ENCODE measurements at regions not wholly inside any gene's neighbourhood (a gene's known extent, or its start where the extent isn't known, plus 50 kb on each side); places are given as distances from the start of the nearest gene placed in this dataset.

DNA sequence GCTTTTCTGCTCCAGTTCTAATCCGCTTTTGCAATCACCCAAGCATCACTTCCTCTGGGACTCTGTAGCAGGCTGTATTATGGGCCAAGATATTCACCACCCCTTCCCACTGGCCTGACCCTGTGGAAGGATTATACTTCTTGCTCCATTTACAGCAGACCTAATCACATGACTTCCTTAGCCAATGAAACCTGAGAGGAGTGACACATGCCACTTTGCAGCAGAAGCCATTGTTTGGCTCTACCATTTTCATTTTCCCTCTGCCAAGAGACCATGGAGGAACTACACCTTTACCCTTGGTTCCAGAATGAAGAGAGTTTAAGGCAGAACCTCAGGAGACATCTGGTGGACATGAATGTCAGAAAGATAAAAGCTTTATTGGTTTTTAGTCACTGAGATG, 134.9 kb upstream of the HSD17B12 start:
- Histone ChIP-seq H3K9me3 (ENCODE audit: control insufficient read depth, low read length) (no peaks in the 10 kb centered on the region), H3K4me3 (ENCODE audit: low read length) (no peak overlapping the region), H3K36me3 (ENCODE audit: control insufficient read depth, insufficient read depth, low read length, severe bottlenecking) (no peaks in the 10 kb centered on the region), H3K27me3 (replicated peaks; ENCODE audit: control insufficient read depth, insufficient read depth, low read length) (peaks cover 15% of the 10 kb centered on the region), H3K4me1 (ENCODE audit: control insufficient read depth, insufficient read depth, low read length) (no peaks in the 10 kb centered on the region), H3K9ac (ENCODE audit: low read length) (no peak overlapping the region)
- no peak for DNase-seq (ENCODE audit: low read depth)

DNA sequence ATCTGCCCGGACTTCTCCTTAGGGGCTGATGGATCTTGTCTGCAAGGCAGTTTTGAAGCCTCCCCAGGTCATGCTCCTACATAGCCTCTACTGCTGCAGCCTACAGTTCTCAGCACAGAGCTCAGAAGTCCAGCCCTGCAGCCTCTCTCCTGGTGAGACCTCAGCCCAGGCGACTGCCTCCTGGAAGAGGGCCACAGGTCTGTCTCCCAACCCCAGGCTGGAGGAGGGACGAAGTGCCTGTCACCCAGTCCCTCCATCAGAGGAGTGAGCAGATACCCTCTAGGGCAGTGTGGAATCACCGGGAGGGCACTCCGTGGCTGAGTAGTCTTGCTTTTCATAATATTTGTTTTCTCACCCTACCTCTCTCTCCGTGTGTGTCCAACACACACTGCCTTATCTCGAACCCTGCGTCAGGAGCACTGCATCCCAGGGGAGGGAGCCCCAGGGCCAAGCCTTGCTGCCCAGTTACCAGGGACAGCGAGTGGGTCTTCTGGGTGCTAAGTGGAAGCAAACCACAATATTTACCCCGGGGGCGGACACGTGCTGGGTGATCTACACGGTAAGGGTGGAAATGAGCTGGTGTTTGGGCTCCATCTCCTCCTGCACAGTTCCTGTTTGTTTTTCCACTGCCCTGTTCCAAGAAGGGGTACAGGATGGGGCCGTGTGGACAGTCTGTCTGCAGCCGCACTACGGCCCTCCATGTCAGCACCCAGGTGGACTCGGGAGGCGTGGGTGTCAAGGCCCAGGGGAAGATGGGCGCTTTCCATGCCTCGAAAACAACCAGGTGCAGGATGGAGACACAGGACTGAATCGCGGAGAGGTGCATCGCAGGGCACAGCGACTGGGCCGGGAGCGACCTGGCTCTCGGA, 133.7 kb upstream of the HSD17B12 start:
- no peak overlapping the region for H3K4me3 ChIP-seq (ENCODE audit: low read length)
- H3K4me1 ChIP-seq (ENCODE audit: control insufficient read depth, insufficient read depth, low read length) = no peaks in the 10 kb centered on the region
- no peaks in the 10 kb centered on the region for H3K36me3 ChIP-seq (ENCODE audit: control insufficient read depth, insufficient read depth, low read length, severe bottlenecking)
- no peak overlapping the region for H3K9ac ChIP-seq (ENCODE audit: low read length)
- H3K27me3 ChIP-seq (replicated peaks; ENCODE audit: control insufficient read depth, insufficient read depth, low read length) = peaks cover 25% of the 10 kb centered on the region
- DNase-seq (ENCODE audit: low read depth) = no peak
- H3K9me3 ChIP-seq (ENCODE audit: control insufficient read depth, low read length) = no peaks in the 10 kb centered on the region

DNA sequence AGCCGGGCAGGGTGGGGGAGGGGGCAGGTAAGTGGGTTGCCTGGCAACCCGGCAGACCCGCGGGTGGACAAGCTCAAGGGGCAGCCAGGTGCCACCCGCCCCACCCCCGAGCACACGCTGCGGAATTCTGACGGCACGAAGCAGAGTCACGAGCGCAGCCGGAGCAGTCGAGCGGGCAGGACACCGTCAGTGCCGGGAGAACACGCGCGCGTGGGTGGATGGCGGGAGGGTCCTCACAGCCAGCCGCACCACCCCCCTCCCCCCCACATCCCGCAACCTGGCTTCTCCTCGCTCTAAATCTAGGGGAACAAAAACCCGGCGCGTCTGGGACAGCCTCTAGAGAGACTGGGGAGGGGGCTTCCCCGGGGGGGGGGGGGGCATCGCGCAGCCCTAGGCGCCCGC, 133.1 kb upstream of the HSD17B12 start:
- DNase-seq (ENCODE audit: low read depth) = no peak
- H3K4me1 ChIP-seq (ENCODE audit: control insufficient read depth, insufficient read depth, low read length) = no peaks in the 10 kb centered on the region
- H3K4me3 ChIP-seq (ENCODE audit: low read length) = no peak overlapping the region
- no peak overlapping the region for H3K9ac ChIP-seq (ENCODE audit: low read length)
- H3K27me3 ChIP-seq (replicated peaks; ENCODE audit: control insufficient read depth, insufficient read depth, low read length) = peaks cover 28% of the 10 kb centered on the region
- H3K9me3 ChIP-seq (ENCODE audit: control insufficient read depth, low read length) = no peaks in the 10 kb centered on the region
- H3K36me3 ChIP-seq (ENCODE audit: control insufficient read depth, insufficient read depth, low read length, severe bottlenecking) = no peaks in the 10 kb centered on the region

DNA sequence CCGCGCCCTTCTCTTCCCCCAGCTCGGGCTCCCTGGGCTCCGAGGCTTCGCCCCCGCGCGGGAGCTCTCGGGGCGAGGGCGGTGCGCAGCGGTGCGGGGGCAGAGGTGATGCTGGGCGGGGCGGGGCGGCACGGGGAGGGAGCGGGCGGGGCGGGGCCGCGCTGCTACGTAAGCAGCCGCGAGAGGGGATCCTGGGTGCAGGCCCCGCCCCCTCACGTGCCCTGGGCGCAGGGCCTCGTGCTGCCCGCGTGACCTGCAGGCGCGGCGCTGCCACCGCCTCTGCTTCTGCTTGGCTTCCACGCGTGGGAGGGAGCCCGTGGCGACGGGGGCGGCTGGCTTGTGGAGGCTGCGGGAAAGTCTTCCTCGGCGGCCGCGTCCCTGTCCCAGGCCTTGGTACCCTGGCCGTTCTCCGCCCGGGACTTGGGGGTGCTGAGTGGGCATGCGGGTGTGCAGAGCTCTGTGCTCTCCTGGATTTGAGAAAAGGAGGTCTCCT, 132.6 kb upstream of the HSD17B12 start:
- H3K9ac ChIP-seq (ENCODE audit: low read length) = no peak overlapping the region
- H3K4me1 ChIP-seq (ENCODE audit: control insufficient read depth, insufficient read depth, low read length) = no peaks in the 10 kb centered on the region
- no peaks in the 10 kb centered on the region for H3K36me3 ChIP-seq (ENCODE audit: control insufficient read depth, insufficient read depth, low read length, severe bottlenecking)
- DNase-seq (ENCODE audit: low read depth) = no peak
- no peak overlapping the region for H3K4me3 ChIP-seq (ENCODE audit: low read length)
- H3K27me3 ChIP-seq (replicated peaks; ENCODE audit: control insufficient read depth, insufficient read depth, low read length) = peaks cover 30% of the 10 kb centered on the region
- H3K9me3 ChIP-seq (ENCODE audit: control insufficient read depth, low read length) = no peaks in the 10 kb centered on the region

DNA sequence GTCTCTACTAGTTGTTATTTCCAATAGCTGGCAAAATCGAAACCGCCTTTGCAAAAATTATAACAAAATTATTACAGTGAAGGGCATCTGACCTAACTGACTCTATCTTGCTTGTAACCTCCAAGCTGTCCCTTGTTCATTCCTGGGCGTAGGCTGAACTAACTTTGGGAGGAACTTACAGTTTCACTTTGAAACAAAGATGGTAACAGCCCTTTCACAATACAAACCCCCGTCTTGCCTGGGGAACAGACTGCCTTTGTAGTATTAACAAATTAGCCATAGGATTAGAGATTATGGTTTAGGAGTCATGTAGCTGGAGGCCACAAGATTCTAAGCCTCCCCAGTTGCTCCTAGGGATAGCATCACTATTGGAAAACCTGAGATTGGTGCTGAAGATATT, 131.6 kb upstream of the HSD17B12 start:
- Histone ChIP-seq H3K9me3 (ENCODE audit: control insufficient read depth, low read length) (no peaks in the 10 kb centered on the region), H3K27me3 (replicated peaks; ENCODE audit: control insufficient read depth, insufficient read depth, low read length) (peaks cover 40% of the 10 kb centered on the region), H3K4me1 (ENCODE audit: control insufficient read depth, insufficient read depth, low read length) (no peaks in the 10 kb centered on the region), H3K9ac (ENCODE audit: low read length) (no peak overlapping the region), H3K36me3 (ENCODE audit: control insufficient read depth, insufficient read depth, low read length, severe bottlenecking) (no peaks in the 10 kb centered on the region), H3K4me3 (ENCODE audit: low read length) (no peak overlapping the region)
- no peak for DNase-seq (ENCODE audit: low read depth)

DNA sequence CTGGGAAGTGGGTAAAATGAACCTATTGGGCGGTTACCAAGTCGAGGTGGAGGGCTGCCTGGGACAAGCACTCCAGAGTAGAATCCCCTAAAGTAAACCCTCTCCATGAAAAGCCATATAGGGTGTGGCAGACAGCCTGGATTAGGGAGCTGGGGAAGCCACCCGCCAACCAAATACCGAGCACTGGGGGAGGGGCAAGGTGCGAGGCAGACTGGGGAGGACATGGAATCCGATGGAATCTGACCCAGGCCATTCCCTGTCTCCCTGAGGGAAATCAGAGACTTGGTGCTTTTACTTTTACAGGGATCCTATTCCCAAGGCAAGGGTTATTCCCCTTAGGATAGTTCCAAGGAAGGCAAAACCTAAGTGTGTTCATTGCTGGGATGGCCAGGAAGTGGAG, 130.9 kb upstream of the HSD17B12 start:
- Histone ChIP-seq H3K4me3 (ENCODE audit: low read length) (no peak overlapping the region), H3K36me3 (ENCODE audit: control insufficient read depth, insufficient read depth, low read length, severe bottlenecking) (no peaks in the 10 kb centered on the region), H3K27me3 (replicated peaks; ENCODE audit: control insufficient read depth, insufficient read depth, low read length) (peaks cover 44% of the 10 kb centered on the region), H3K9me3 (ENCODE audit: control insufficient read depth, low read length) (no peaks in the 10 kb centered on the region), H3K4me1 (ENCODE audit: control insufficient read depth, insufficient read depth, low read length) (no peaks in the 10 kb centered on the region), H3K9ac (ENCODE audit: low read length) (no peak overlapping the region)
- DNase-seq (ENCODE audit: low read depth) = no peak

DNA sequence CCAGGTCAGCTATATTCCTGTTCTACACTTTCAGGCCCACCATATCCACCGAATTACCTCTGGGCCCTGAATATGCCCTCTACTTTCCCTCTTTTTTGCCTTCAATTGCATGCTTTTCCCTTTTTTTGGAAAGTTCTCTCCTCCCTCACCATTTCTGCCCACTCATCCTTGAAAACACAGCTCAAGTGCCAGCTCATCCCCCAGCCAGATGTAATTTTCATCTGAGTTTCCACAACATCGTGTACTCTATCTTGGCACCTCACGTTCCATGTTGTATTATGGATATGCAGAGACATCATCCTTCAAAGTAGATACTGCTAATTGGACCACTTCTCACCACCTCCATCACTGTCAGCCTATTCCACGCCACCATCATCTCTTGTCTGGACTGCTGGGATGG, 129.8 kb upstream of the HSD17B12 start:
- Histone ChIP-seq H3K9me3 (ENCODE audit: control insufficient read depth, low read length) (no peaks in the 10 kb centered on the region), H3K27me3 (replicated peaks; ENCODE audit: control insufficient read depth, insufficient read depth, low read length) (peaks cover 53% of the 10 kb centered on the region), H3K4me1 (ENCODE audit: control insufficient read depth, insufficient read depth, low read length) (peaks cover 6% of the 10 kb centered on the region)

DNA sequence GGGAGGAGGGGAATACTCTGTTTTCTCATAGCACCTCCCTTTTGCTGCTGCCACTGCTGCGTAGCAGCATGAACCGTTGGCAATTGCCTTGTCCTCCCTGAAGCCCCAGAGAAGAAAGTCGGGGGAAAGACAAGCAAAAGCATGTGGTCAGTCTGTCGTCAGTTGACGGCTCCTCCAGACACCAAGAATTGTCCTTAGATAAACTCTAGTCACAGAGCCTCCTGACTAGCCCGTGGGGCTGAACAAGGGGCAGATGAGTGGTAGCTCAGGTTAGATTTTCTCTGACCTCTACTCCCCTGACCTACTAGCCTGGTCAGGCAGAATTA, 126.4 kb upstream of the HSD17B12 start:
- no peak overlapping the region for H3K4me3 ChIP-seq (ENCODE audit: low read length)
- peaks cover 11% of the 10 kb centered on the region for H3K4me1 ChIP-seq (ENCODE audit: control insufficient read depth, insufficient read depth, low read length)
- no peaks in the 10 kb centered on the region for H3K9me3 ChIP-seq (ENCODE audit: control insufficient read depth, low read length)
- H3K27me3 ChIP-seq (replicated peaks; ENCODE audit: control insufficient read depth, insufficient read depth, low read length) = peaks cover 72% of the 10 kb centered on the region
- no peaks in the 10 kb centered on the region for H3K36me3 ChIP-seq (ENCODE audit: control insufficient read depth, insufficient read depth, low read length, severe bottlenecking)
- H3K9ac ChIP-seq (ENCODE audit: low read length) = no peak overlapping the region
- DNase-seq (ENCODE audit: low read depth) = no peak

More for the DNA sequence above, 129.8 kb upstream of the HSD17B12 start:
- H3K36me3 ChIP-seq (ENCODE audit: control insufficient read depth, insufficient read depth, low read length, severe bottlenecking) = no peaks in the 10 kb centered on the region
- DNase-seq (ENCODE audit: low read depth) = no peak
- H3K9ac ChIP-seq (ENCODE audit: low read length) = no peak overlapping the region
- no peak overlapping the region for H3K4me3 ChIP-seq (ENCODE audit: low read length)

DNA sequence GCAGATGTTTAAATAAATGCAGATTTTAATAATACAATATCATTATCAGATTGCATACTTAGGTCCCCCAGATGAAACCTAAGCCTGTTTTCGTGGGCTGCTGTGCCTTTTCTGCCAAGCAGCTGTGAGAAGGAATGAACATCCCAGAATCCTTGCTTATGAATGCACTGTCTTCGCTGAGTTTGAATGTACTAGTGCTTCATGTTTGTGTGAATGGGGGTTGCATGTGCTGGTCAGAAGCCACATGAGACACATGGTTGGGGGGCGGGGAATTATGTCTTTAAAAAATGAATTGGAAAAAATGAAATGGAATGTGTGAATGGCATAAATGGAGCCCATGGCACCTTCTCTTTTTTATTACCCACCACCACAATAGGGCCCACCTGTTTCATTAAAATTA, 125.4 kb upstream of the HSD17B12 start:
- Histone ChIP-seq H3K9me3 (ENCODE audit: control insufficient read depth, low read length) (no peaks in the 10 kb centered on the region), H3K36me3 (ENCODE audit: control insufficient read depth, insufficient read depth, low read length, severe bottlenecking) (no peaks in the 10 kb centered on the region), H3K27me3 (replicated peaks; ENCODE audit: control insufficient read depth, insufficient read depth, low read length) (peaks cover 79% of the 10 kb centered on the region), H3K9ac (ENCODE audit: low read length) (no peak overlapping the region), H3K4me1 (ENCODE audit: control insufficient read depth, insufficient read depth, low read length) (peaks cover 11% of the 10 kb centered on the region), H3K4me3 (ENCODE audit: low read length) (no peak overlapping the region)
- no peak for DNase-seq (ENCODE audit: low read depth)

DNA sequence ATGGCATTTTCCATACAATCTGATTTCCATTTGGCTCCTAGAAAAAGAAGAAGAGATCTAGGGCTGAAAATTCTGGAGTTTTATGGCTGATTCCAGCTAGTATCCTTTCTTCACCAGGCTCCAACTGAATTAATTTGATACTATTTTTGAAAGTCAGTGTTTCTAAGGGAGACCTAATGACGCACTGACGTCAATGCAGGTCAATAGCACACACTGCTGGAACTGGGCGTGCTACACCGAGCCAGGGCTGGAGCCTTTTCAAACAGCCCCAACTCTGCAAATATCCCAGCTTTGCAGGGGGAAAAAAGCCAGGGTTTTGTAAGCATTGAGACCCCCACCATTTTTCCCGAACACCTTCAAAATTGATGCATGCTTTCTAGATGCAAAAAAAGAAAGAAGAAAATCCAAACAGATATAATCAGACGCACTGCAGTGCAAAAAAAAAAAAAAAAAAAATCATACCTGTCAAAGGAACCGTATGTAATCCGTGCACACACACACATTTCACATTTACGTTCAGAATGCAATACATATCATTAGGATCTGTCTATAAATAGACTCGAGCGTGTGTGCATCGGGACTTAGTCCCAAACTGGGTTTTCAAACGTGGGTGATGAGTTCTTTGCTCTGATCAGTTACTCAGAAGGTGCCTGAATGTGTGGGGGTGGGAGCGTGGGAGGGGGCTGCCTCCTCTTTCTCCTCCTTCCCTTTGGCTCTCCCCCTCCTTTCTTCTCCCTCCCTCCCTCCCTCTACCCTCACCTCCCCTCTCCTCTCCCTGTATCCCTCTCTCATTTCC, 124.5 kb upstream of the HSD17B12 start:
- Histone ChIP-seq H3K36me3 (ENCODE audit: control insufficient read depth, insufficient read depth, low read length, severe bottlenecking) (no peaks in the 10 kb centered on the region), H3K9ac (ENCODE audit: low read length) (no peak overlapping the region), H3K4me3 (ENCODE audit: low read length) (no peak overlapping the region), H3K4me1 (ENCODE audit: control insufficient read depth, insufficient read depth, low read length) (peaks cover 11% of the 10 kb centered on the region), H3K9me3 (ENCODE audit: control insufficient read depth, low read length) (no peaks in the 10 kb centered on the region), H3K27me3 (replicated peaks; ENCODE audit: control insufficient read depth, insufficient read depth, low read length) (peaks cover 83% of the 10 kb centered on the region)
- DNase-seq (ENCODE audit: low read depth) = peak; percentile 42

DNA sequence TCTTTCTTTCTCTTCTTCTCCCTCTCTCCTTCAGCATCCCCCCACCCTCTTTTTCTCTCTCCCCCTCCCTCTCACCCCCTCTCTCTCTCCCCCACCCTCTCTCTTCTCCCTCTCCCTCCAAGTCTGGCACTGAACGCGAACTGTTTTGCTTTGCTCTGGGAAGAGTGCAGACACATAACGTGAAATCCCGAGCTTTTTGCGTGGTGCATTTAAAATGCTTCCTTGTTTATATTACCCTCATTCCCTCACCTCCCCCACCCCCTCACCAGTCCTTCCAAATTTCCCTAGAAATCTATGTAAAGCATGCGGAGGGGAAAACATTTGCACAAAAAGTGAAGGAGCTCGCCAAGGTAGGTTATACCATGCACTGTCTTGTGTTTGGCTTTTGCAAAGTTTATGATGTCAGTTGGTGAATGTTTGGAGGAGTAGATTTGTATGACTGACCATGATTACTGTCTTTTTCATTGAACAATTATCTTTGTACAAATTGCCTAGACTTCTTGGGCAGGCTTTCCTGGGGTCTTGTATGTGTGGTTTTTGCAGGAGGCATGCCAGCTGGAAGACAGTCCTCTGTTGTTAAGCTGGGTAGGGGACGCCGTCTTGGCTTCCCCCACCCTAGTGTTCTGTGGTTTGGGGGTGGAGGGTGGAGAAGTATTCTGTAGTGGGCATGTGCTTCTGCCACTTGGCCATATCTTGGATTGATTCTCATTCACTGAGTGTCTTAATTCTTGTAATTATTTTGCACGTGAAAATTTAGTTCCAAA, 123.7 kb upstream of the HSD17B12 start:
- H3K4me3 ChIP-seq (ENCODE audit: low read length) = no peak overlapping the region
- no peak overlapping the region for H3K9ac ChIP-seq (ENCODE audit: low read length)
- no peaks in the 10 kb centered on the region for H3K9me3 ChIP-seq (ENCODE audit: control insufficient read depth, low read length)
- H3K36me3 ChIP-seq (ENCODE audit: control insufficient read depth, insufficient read depth, low read length, severe bottlenecking) = no peaks in the 10 kb centered on the region
- H3K4me1 ChIP-seq (ENCODE audit: control insufficient read depth, insufficient read depth, low read length) = peaks cover 11% of the 10 kb centered on the region
- H3K27me3 ChIP-seq (replicated peaks; ENCODE audit: control insufficient read depth, insufficient read depth, low read length) = peaks cover 80% of the 10 kb centered on the region
- no peak for DNase-seq (ENCODE audit: low read depth)
